Tibial nerve (tissue), 4 donors: ENCODE measurements at regions not wholly inside any gene's neighbourhood (a gene's known extent, or its start where the extent isn't known, plus 50 kb on each side); places are given as distances from the start of the nearest gene placed in this dataset.
"Not testable (repeated sequence)": the region's sequence is repeated elsewhere in the genome, so short reads cannot be mapped to it uniquely, and the experiment has no call there.

Source experiments
- DNase-seq, 2 donors: peaks; one replicate each; pipeline ENCODE4 v3.0.0-alpha.2; 2019; ENCODE audit warnings: low spot score in 2 of 2
- H3K27ac ChIP-seq, 4 donors: fragments of 200-600 bp; sonication (generic) in 3 of 4; one replicate each; pipeline ENCODE4 v1.5.1; 2017 to 2019; ENCODE audit warnings: mild to moderate bottlenecking in 1 of 4
- H3K27me3 ChIP-seq, 2 donors: fragments of 200-600 bp; sonication (generic) in 1 of 2; one replicate each; pipeline versions ENCODE4 v1.5.1 to v1.6.0; 2017 to 2019
- H3K36me3 ChIP-seq, 3 donors: fragments of 200-600 bp; sonication (generic); one replicate each; pipeline ENCODE4 v1.5.1; 2018 to 2019
- H3K4me1 ChIP-seq, 4 donors: fragments of 200-600 bp; sonication (generic) in 3 of 4; one replicate each; pipeline ENCODE4 v1.5.1; 2017 to 2019
- H3K4me3 ChIP-seq, 4 donors: fragments of 200-600 bp; sonication (generic) in 3 of 4; one replicate each; pipeline ENCODE4 v1.5.1; 2017 to 2019; ENCODE audit warnings: mild to moderate bottlenecking in 1 of 4, moderate library complexity in 1 of 4
- H3K9me3 ChIP-seq, 4 donors: fragments of 200-600 bp; sonication (generic) in 3 of 4; one replicate each; pipeline ENCODE4 v1.5.1; 2017 to 2019
- CTCF ChIP-seq, 5 experiments: fragments of 200-600 bp in 3 of 5; fragments of 450-650 bp in 2 of 5; sonication (generic) in 3 of 5; IDR thresholded peaks; one replicate each; pipeline ENCODE4 v1.5.1; 2016 to 2019; ENCODE audit warnings: antibody characterized with exemption in 5 of 5, mild to moderate bottlenecking in 3 of 5, moderate library complexity in 2 of 5
- EP300 ChIP-seq, 2 donors: sonication (generic); formaldehyde crosslinking; IDR thresholded peaks; one replicate each; pipeline ENCODE4 v1.6.1; 2017; ENCODE audit warnings: antibody characterized with exemption in 2 of 2, mild to moderate bottlenecking in 1 of 2
- POLR2A ChIP-seq, 2 donors: fragments of 450-650 bp; IDR thresholded peaks; one replicate each; pipeline ENCODE4 v1.6.1; 2017; ENCODE audit warnings: antibody characterized with exemption in 2 of 2, mild to moderate bottlenecking in 2 of 2, moderate library complexity in 2 of 2
- WGBS, 2 donors: methylation state at CpG; one replicate each; pipeline ENCODE4 v1.1.5; 2018; 5-methylcytosine and 5-hydroxymethylcytosine counted together

DNA sequence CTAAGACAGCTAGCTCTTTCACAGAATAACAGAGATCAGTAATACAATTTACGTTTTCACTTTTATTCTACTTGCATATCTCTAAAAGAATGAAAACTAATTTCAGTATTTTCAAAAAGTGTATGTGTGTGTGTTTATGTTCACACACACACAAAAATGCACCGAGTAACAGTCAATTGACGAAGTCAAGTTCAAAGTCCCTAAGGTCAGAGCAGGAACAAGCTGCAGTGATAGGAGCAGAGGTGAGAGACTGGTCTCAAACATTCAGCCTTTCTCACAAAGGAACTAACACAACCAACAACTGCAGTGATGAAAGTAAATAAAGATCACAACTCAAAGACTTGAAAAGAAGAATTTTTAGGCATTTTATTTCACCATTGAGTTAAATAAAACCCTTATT lies 429.7 kb downstream of the C12orf50 start:
- 67% methylated on average over 3 of the region's 3 CpGs for WGBS, 2 donors
- no peaks in the 10 kb centered on the region for H3K9me3 ChIP-seq
- DNase-seq: no peak
- no peak for TF ChIP-seq CTCF (IDR thresholded peaks at IDR 0.05)
- no peak for TF ChIP-seq POLR2A (IDR thresholded peaks at IDR 0.05)
- TF ChIP-seq EP300 (IDR thresholded peaks at IDR 0.05): no peak
- no peaks in the 10 kb centered on the region for H3K36me3 ChIP-seq
- H3K27ac ChIP-seq: no peak overlapping the region
- no peaks in the 10 kb centered on the region for H3K27me3 ChIP-seq
- no peaks in the 10 kb centered on the region for H3K4me1 ChIP-seq
- H3K4me3 ChIP-seq: no peak overlapping the region

DNA sequence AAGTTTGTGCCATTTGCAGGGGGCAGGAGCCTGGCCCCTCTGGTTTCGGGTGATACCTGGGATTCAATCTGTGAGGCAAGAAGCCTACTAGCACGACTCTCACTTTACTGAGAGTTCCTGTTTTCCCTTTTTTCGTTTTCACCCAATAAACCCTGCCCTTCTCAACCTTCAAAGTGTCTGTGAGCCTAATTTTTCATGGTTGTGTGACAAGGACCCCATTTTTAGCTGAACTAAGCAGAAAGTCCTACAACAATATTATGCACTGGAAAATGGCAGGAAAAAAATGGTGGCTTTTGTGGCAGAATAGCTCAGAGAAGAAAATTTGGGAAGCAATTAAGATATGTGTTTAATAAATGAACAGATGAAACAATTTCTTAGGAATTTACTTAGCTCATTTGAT lies 432.1 kb downstream of the C12orf50 start:
- TF ChIP-seq EP300 (IDR thresholded peaks at IDR 0.05) (no peak), POLR2A (IDR thresholded peaks at IDR 0.05) (no peak), CTCF (IDR thresholded peaks at IDR 0.05) (no peak)
- H3K4me3 ChIP-seq: no peak overlapping the region

DNA sequence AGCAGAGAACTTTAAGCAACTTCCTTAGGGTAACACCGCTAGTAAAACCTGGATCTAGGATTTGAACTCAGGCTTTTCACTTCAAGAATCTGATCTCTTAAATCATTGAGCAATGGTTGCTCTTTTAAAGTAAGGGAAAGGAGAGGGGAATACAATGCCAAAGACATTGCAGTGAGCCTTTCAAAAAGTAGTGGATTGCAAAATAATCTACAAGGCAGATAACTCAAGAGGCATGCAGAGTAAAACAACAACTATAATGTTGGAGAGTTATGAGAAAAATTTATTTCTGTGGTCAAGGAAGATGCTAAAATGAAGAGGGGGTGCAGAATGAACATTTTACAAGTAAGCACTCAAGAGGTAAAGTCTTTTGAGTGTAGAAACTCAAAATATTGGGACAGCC lies 432.6 kb downstream of the C12orf50 start:
- H3K27ac ChIP-seq: no peak overlapping the region
- H3K36me3 ChIP-seq: no peaks in the 10 kb centered on the region
- no peak for TF ChIP-seq CTCF (IDR thresholded peaks at IDR 0.05)
- TF ChIP-seq POLR2A (IDR thresholded peaks at IDR 0.05): no peak
- TF ChIP-seq EP300 (IDR thresholded peaks at IDR 0.05): no peak
- H3K27me3 ChIP-seq: no peaks in the 10 kb centered on the region
- no peak overlapping the region for H3K4me3 ChIP-seq
- H3K9me3 ChIP-seq: no peaks in the 10 kb centered on the region
- H3K4me1 ChIP-seq: no peaks in the 10 kb centered on the region
- no peak for DNase-seq
- WGBS, 2 donors: 100% methylated on average over 1 of the region's 1 CpG

More for the DNA sequence above, 432.1 kb downstream of the C12orf50 start:
- Histone ChIP-seq H3K36me3 (no peaks in the 10 kb centered on the region), H3K27me3 (no peaks in the 10 kb centered on the region), H3K27ac (no peak overlapping the region), H3K4me1 (no peaks in the 10 kb centered on the region), H3K9me3 (no peaks in the 10 kb centered on the region)
- no peak for DNase-seq
- WGBS, 2 donors: 72 to 77% methylated on average over 3 of the region's 3 CpGs

DNA sequence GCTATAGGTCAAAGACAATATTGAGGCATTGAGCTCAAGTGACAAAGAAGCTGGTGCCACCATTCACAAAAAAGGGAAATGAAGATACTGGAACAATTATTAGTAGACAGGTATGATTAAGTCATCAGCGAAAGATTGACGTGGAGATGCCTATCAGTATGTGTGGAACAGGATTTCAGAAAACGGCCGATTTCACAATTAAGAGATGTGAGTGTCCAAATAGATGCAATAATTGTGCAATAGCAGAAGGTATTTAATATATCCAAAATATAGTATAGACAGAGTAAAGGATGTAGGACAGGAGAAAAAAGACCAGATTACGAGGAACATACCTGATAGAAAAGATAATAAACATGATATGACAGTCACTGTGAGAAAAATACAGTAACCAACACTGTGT lies 433.1 kb downstream of the C12orf50 start:
- no peak for DNase-seq
- Histone ChIP-seq H3K27ac (no peak overlapping the region), H3K4me1 (no peaks in the 10 kb centered on the region), H3K27me3 (no peaks in the 10 kb centered on the region), H3K4me3 (no peak overlapping the region), H3K9me3 (no peaks in the 10 kb centered on the region), H3K36me3 (no peaks in the 10 kb centered on the region)
- WGBS, 2 donors: 90 to 97% methylated on average over 5 of the region's 5 CpGs
- TF ChIP-seq CTCF (IDR thresholded peaks at IDR 0.05) (no peak), POLR2A (IDR thresholded peaks at IDR 0.05) (no peak), EP300 (IDR thresholded peaks at IDR 0.05) (no peak)

DNA sequence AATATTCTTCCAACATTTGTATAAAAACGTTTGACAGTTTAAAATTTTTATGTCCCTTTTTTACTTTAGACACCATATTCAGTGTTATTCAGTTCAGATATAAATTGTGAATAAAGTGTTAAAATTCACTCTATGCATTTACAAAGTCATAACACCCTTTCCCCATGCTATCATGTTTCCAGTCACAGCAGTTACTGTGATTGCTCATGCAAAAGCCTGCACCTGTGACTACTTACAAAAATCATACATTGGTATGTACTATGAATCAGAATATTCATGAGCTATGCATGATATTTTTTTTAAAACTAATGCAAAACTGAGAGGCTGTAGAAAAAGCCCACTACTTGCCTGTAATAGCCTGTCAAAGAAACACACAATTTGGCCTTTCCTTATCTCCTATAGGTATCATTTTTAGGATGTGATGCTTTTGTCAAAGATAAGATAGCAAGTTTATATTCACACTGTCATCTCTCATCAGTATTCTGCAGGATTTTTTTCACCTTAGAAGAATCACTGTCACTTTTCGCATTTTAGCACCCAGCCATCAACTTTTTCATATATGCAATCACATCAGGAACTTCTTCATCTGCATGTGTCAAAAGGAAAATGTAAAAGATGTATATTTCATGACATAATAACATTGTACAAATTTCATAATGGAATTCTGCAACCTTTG lies 443.2 kb downstream of the C12orf50 start:
- no peak overlapping the region for H3K27ac ChIP-seq
- 64 to 68% methylated on average over 2 of the region's 2 CpGs for WGBS, 2 donors
- peaks cover 0 to 2% of the 10 kb centered on the region in 2 donors for H3K27me3 ChIP-seq
- no peaks in the 10 kb centered on the region for H3K4me1 ChIP-seq
- no peak for DNase-seq
- H3K36me3 ChIP-seq: no peaks in the 10 kb centered on the region
- H3K9me3 ChIP-seq: no peaks in the 10 kb centered on the region
- TF ChIP-seq EP300 (IDR thresholded peaks at IDR 0.05) (no peak), CTCF (IDR thresholded peaks at IDR 0.05) (no peak), POLR2A (IDR thresholded peaks at IDR 0.05) (no peak)
- no peak overlapping the region for H3K4me3 ChIP-seq

- not testable (repeated sequence) for H3K36me3 ChIP-seq, H3K27me3 ChIP-seq, DNase-seq, H3K4me3 ChIP-seq, H3K9me3 ChIP-seq, H3K27ac ChIP-seq, H3K4me1 ChIP-seq
- 68 to 81% methylated on average over 4 of the region's 4 CpGs for WGBS, 2 donors
Observed at GRCh38 chr12:87579091-87579490, 450.1 kb downstream of the C12orf50 start.
